ENCODE measurements at regions not wholly inside any gene's neighbourhood (a gene's known extent, or its start where the extent isn't known, plus 50 kb on each side); places are given as distances from the start of the nearest gene placed in this dataset.

DNA sequence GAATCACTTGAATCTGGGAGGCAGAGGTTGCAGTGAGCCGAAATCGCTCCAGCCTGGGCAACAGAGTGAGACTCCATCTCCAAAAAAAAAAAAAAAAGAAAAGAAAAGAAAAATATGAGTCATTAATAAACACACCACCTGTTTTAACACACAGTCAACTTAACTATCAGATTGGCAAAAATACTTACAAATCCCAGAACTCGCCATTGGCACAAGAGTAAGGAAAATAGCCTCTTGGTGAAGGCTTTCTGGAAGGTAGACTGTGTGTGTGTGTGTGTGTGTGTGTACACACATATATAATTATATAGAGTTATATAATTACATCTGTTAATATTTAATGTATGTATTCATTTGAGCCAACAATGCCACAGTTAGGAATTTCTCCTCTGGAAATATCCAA lies 63.7 kb upstream of the UXS1 start:
- TF ChIP-seq EZH2 (optimal IDR thresholded peaks at IDR 0.05; ENCODE audit: low read depth, low read length) = no peak
- TF ChIP-seq, protein P1, sequence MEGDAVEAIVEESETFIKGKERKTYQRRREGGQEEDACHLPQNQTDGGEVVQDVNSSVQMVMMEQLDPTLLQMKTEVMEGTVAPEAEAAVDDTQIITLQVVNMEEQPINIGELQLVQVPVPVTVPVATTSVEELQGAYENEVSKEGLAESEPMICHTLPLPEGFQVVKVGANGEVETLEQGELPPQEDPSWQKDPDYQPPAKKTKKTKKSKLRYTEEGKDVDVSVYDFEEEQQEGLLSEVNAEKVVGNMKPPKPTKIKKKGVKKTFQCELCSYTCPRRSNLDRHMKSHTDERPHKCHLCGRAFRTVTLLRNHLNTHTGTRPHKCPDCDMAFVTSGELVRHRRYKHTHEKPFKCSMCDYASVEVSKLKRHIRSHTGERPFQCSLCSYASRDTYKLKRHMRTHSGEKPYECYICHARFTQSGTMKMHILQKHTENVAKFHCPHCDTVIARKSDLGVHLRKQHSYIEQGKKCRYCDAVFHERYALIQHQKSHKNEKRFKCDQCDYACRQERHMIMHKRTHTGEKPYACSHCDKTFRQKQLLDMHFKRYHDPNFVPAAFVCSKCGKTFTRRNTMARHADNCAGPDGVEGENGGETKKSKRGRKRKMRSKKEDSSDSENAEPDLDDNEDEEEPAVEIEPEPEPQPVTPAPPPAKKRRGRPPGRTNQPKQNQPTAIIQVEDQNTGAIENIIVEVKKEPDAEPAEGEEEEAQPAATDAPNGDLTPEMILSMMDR (IDR thresholded peaks at IDR 0.05; ENCODE audit: low read length) = no peak

All from MM.1S (cell line).